GM12878 (cell line): ENCODE measurements at regions not wholly inside any gene's neighbourhood (a gene's known extent, or its start where the extent isn't known, plus 50 kb on each side); places are given as distances from the start of the nearest gene placed in this dataset.

Experiments
- ATAC-seq: fragments of 200-7000 bp; cut with Tn5 transposase; 3 replicates; pipeline ENCODE4 v1.9.1; 2020; ENCODE audit warnings: mild to moderate bottlenecking, moderate library complexity
- BruUV-seq: library from RNA; stranded (reverse); fragments of 400-500 nt; replicated peaks from 2 replicates; lab custom pipeline; 2021; lab: Mats Ljungman, UMichigan
- CTCF ChIA-PET: fragments of 300-600 bp; sonication (Branson Sonifier 250); formaldehyde crosslinking; extraction: SDS; loops from one replicate; lab custom pipeline; 2021; ENCODE audit warnings: inconsistent platforms; lab: Yijun Ruan, JAX
- POLR2A ChIA-PET: fragments of 350-600 bp; formaldehyde crosslinking; extraction: SDS; loops from one replicate; lab custom pipeline; 2021; ENCODE audit warnings: inconsistent platforms; lab: Charles Lee
- RAD21 ChIA-PET: fragments of 300-600 bp; sonication (Branson Sonifier 250); formaldehyde crosslinking; loops from one replicate; lab custom pipeline; 2023; ENCODE audit warnings: antibody characterized with exemption; ENCODE audit not compliant: unreplicated experiment; lab: Charles Lee
- SMC1A ChIA-PET: fragments of 300-600 bp; sonication (Branson Sonifier 250); formaldehyde crosslinking; loops from one replicate; lab custom pipeline; 2023; ENCODE audit not compliant: unreplicated experiment, uncharacterized antibody; lab: Charles Lee
- DNase-seq: peaks from one replicate; pipeline ENCODE4 v3.0.0-alpha.2; 2011; ENCODE audit warnings: low read depth, low spot score
- FAIRE-seq: peaks from 3 replicates; lab custom pipeline; 2011; peaks lifted over from hg19 to GRCh38; lab: Jason Lieb, UNC
- H2AFZ ChIP-seq: 2 replicates; pipeline ENCODE4 v1.6.0; 2011; ENCODE audit warnings: low read depth, low read length, control low read depth; ENCODE audit not compliant: control insufficient read depth
- H3K27ac ChIP-seq: 2 replicates; pipeline ENCODE4 v1.5.1; 2011; ENCODE audit warnings: control low read depth; ENCODE audit not compliant: control insufficient read depth, insufficient read depth
- H3K27me3 ChIP-seq, 2 experiments: replicated peaks in 1 of 2; 2 replicates each; pipeline versions ENCODE4 v1.6.0 to v1.6.1; 2011; ENCODE audit warnings: low read length in 1 of 2; ENCODE audit not compliant: control insufficient read depth in 2 of 2, insufficient read depth in 2 of 2
- H3K36me3 ChIP-seq, 2 experiments: 2 replicates each; pipeline ENCODE4 v1.5.1; 2011; ENCODE audit warnings: low read length in 1 of 2; ENCODE audit not compliant: control insufficient read depth in 2 of 2, insufficient read depth in 2 of 2
- H3K4me1 ChIP-seq: 2 replicates; pipeline ENCODE4 v1.6.1; 2011; ENCODE audit warnings: mild to moderate bottlenecking, low read length, moderate library complexity, mixed read lengths; ENCODE audit not compliant: control insufficient read depth, insufficient read depth
- H3K4me2 ChIP-seq: 2 replicates; pipeline ENCODE4 v1.6.0; 2011; ENCODE audit warnings: control low read depth; ENCODE audit not compliant: control insufficient read depth, insufficient read depth
- H3K4me3 ChIP-seq: fragments of 200-600 bp; sonication (generic); 2 replicates; pipeline ENCODE4 v1.5.1; 2016
- H3K79me2 ChIP-seq: 2 replicates; pipeline ENCODE4 v1.6.0; 2011; ENCODE audit warnings: low read length; ENCODE audit not compliant: control insufficient read depth, insufficient read depth
- H3K9ac ChIP-seq: 2 replicates; pipeline ENCODE4 v1.8.0; 2011; ENCODE audit warnings: low read length, control low read depth, mixed read lengths; ENCODE audit not compliant: control insufficient read depth, insufficient read depth
- H3K9me3 ChIP-seq: replicated peaks from 3 replicates; pipeline ENCODE4 v1.5.1; 2011; ENCODE audit warnings: mild to moderate bottlenecking, low read length; ENCODE audit not compliant: control insufficient read depth, insufficient read depth
- H4K20me1 ChIP-seq: 2 replicates; pipeline ENCODE4 v1.6.0; 2011; ENCODE audit not compliant: control insufficient read depth, insufficient read depth
- CEBPB ChIP-seq, 2 experiments: fragments of 150-350 bp in 1 of 2; IDR thresholded peaks; 2 replicates each; pipeline ENCODE4 v1.6.1; 2012 to 2014; ENCODE audit warnings: low read depth in 2 of 2, low read length in 2 of 2, borderline replicate concordance in 1 of 2, inconsistent platforms in 1 of 2
- EGR1 ChIP-seq, 2 experiments: IDR thresholded peaks; 1 replicate in 1 of 2; 2 replicates in 1 of 2; pipeline ENCODE4 v1.6.1; 2011 to 2012; ENCODE audit warnings: low read depth in 2 of 2, low read length in 2 of 2, borderline replicate concordance in 1 of 2, mild to moderate bottlenecking in 1 of 2, moderate library complexity in 1 of 2
- HCFC1 ChIP-seq: fragments of 150-350 bp; IDR thresholded peaks from 2 replicates; pipeline ENCODE4 v1.6.1; 2014; ENCODE audit warnings: low read length
- KAT2A ChIP-seq: conservative IDR thresholded peaks from 2 replicates; pipeline ENCODE4 v1.6.1; 2011; ENCODE audit warnings: low read depth, low read length; ENCODE audit not compliant: control insufficient read depth
- SMAD1 ChIP-seq: fragments of 450-650 bp; IDR thresholded peaks from 2 replicates; pipeline ENCODE4 v1.6.1; 2018; ENCODE audit warnings: mild to moderate bottlenecking, low read depth; ENCODE audit not compliant: partially characterized antibody
- STAT1 ChIP-seq: fragments of 450-650 bp; conservative IDR thresholded peaks from 2 replicates; pipeline ENCODE4 v1.6.1; 2014; ENCODE audit warnings: antibody characterized with exemption, mild to moderate bottlenecking
- TARDBP ChIP-seq: IDR thresholded peaks from 2 replicates; pipeline ENCODE4 v1.6.1; 2016; ENCODE audit warnings: borderline replicate concordance
- WRNIP1 ChIP-seq: IDR thresholded peaks from 2 replicates; pipeline ENCODE4 v1.6.1; 2011; ENCODE audit warnings: low read depth, low read length, improper control_type of control experiment, borderline replicate concordance
- YY1 ChIP-seq: IDR thresholded peaks from 2 replicates; pipeline ENCODE4 v1.6.1; 2011; ENCODE audit warnings: low read depth, mild to moderate bottlenecking, low read length
- ZNF207 ChIP-seq: fragments of 450-650 bp; IDR thresholded peaks from 2 replicates; pipeline ENCODE4 v1.6.1; 2014; ENCODE audit warnings: antibody characterized with exemption, mild to moderate bottlenecking, borderline replicate concordance
- ZNF274 ChIP-seq: IDR thresholded peaks from one replicate; pipeline ENCODE4 v1.8.0; 2011; ENCODE audit not compliant: insufficient read length, insufficient read depth
- WGBS: methylation state at CpG from one replicate; pipeline ENCODE4 v1.1.6; 2016; ENCODE audit warnings: low lambda C conversion rate; ENCODE audit not compliant: insufficient replicate concordance, insufficient coverage; ENCODE audit errors: missing lambda C conversion rate; 5-methylcytosine and 5-hydroxymethylcytosine counted together
- in situ Hi-C: fragments of 300-500 bp; cut with MboI; formaldehyde crosslinking; loops from 9 replicates; pipeline ENCODE4 v1.14.3; 2018; ENCODE audit warnings: mixed read lengths
- intact Hi-C: fragments of 100-400 bp; cut with micrococcal nuclease; formaldehyde crosslinking; loops from one replicate; pipeline ENCODE4 v1.14.2; 2022; ENCODE audit not compliant: unreplicated experiment
- TF ChIP-seq, protein P1 (sequence below): IDR thresholded peaks from 2 replicates; pipeline ENCODE4 v1.6.1; 2012; ENCODE audit warnings: improper control_type of control experiment, low read depth, low read length; ENCODE audit not compliant: insufficient replicate concordance
- TF ChIP-seq, protein P2 (sequence below): IDR thresholded peaks from 2 replicates; pipeline ENCODE4 v1.6.1; 2012; ENCODE audit warnings: low read depth, low read length, improper control_type of control experiment

DNA sequence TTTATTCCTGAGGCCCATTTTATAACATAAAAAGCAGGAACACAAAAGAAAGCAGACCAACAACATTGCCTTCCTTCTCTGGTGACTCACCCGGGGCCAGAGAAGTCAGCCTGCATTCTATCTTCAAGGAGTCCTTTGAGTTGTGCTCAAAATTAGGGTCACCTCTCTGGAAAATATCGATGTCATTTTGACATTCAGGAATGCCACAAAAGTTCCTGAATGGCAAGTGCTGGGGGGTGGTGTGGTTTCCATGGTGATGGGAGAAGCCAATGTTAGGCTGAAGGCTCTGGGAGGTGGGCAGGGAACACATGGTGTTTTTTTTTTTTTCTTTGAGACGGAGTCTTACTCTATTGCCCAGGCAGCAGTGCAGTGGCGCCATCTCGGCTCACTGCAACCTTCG lies 159.6 kb downstream of the HAPSTR1 start:
- POLR2A ChIA-PET, result no interaction called here
- no peak for FAIRE-seq

DNA sequence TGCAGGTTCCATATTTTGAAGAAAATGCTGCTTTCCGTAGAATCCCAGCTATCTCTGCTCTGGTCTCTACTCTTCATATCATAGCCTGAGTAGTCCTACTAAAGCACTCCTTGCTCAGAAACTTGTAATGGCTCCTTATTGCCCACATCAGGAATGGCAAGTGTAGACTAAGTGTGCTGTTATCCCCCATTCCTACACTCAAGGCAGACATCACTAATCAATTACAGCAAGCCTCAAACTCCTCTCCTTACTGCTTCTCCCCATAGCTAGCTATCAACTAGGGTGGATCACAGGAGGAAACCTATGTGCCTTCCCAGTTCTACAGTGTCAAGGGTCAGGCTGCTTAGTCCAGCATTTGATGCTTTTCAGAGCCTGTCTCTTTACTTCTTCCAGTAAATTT lies 163.4 kb downstream of the HAPSTR1 start:
- Histone ChIP-seq H3K9ac (no peak overlapping the region), H3K4me2 (no peak overlapping the region), H3K9me3 (no peaks in the 10 kb centered on the region), H3K27me3 (no peaks in the 10 kb centered on the region), H3K27ac (no peak overlapping the region), H2AFZ (no peak overlapping the region), H3K4me1 (no peaks in the 10 kb centered on the region), H3K4me3 (no peak overlapping the region), H4K20me1 (no peaks in the 10 kb centered on the region), H3K36me3 (no peaks in the 10 kb centered on the region), H3K79me2 (no peaks in the 10 kb centered on the region)
- ATAC-seq (no peak), FAIRE-seq (no peak), DNase-seq (no peak)
- RAD21 ChIA-PET, result interaction anchor here (1.1 kb wide), 1 partner anchor 116 kb away, joined by 3 read pairs; no protein-coding TSS in a partner anchor
- SMC1A ChIA-PET, result interaction anchor here (0.6 to 1.4 kb wide), 4 partner anchors 9 to 928 kb away, joined by 3 to 5 read pairs (median 4); partner anchors contain the start of gene GRIN2A
- in situ Hi-C loops (loop anchor here (5.0 to 10.0 kb wide), 2 partner anchors 927 to 1480 kb away; partner anchors contain the start of gene GRIN2A), intact Hi-C loops (loop anchor here (5.0 kb wide), 1 partner anchor 1002 kb away; no protein-coding TSS in a partner anchor)
- no TSS peak for BruUV-seq
- WGBS, result 0% methylated on average over 1 of the region's 1 CpG
- POLR2A ChIA-PET, result no interaction called here
- CTCF ChIA-PET, result interaction anchor here (0.5 to 2.3 kb wide), 8 partner anchors 8 to 1260 kb away, joined by 3 to 10 read pairs (median 4); no protein-coding TSS in a partner anchor
- TF ChIP-seq, protein P1, sequence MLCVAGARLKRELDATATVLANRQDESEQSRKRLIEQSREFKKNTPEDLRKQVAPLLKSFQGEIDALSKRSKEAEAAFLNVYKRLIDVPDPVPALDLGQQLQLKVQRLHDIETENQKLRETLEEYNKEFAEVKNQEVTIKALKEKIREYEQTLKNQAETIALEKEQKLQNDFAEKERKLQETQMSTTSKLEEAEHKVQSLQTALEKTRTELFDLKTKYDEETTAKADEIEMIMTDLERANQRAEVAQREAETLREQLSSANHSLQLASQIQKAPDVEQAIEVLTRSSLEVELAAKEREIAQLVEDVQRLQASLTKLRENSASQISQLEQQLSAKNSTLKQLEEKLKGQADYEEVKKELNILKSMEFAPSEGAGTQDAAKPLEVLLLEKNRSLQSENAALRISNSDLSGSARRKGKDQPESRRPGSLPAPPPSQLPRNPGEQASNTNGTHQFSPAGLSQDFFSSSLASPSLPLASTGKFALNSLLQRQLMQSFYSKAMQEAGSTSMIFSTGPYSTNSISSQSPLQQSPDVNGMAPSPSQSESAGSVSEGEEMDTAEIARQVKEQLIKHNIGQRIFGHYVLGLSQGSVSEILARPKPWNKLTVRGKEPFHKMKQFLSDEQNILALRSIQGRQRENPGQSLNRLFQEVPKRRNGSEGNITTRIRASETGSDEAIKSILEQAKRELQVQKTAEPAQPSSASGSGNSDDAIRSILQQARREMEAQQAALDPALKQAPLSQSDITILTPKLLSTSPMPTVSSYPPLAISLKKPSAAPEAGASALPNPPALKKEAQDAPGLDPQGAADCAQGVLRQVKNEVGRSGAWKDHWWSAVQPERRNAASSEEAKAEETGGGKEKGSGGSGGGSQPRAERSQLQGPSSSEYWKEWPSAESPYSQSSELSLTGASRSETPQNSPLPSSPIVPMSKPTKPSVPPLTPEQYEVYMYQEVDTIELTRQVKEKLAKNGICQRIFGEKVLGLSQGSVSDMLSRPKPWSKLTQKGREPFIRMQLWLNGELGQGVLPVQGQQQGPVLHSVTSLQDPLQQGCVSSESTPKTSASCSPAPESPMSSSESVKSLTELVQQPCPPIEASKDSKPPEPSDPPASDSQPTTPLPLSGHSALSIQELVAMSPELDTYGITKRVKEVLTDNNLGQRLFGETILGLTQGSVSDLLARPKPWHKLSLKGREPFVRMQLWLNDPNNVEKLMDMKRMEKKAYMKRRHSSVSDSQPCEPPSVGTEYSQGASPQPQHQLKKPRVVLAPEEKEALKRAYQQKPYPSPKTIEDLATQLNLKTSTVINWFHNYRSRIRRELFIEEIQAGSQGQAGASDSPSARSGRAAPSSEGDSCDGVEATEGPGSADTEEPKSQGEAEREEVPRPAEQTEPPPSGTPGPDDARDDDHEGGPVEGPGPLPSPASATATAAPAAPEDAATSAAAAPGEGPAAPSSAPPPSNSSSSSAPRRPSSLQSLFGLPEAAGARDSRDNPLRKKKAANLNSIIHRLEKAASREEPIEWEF, result no peak
- no peak for TF ChIP-seq ZNF274
- TF ChIP-seq CEBPB (IDR thresholded peaks at IDR 0.05; ENCODE audit: borderline replicate concordance in 1 of 2, low read depth in 2 of 2, low read length in 2 of 2), result no peak
- TF ChIP-seq STAT1, result no peak
- TF ChIP-seq SMAD1, result no peak
- TF ChIP-seq YY1, result no peak
- no peak for TF ChIP-seq ZNF207
- no peak for TF ChIP-seq WRNIP1

More for the DNA sequence above, 159.6 kb downstream of the HAPSTR1 start:
- no peak overlapping the region for H3K27ac ChIP-seq
- H3K27me3 ChIP-seq, result no peaks in the 10 kb centered on the region
- no peak overlapping the region for H2AFZ ChIP-seq
- ATAC-seq, result no peak
- H3K4me3 ChIP-seq, result no peak overlapping the region
- no peaks in the 10 kb centered on the region for H3K4me1 ChIP-seq
- BruUV-seq, result no TSS peak
- 77% methylated on average over 6 of the region's 6 CpGs for WGBS
- in situ Hi-C loops, result loop anchor here (10.0 kb wide), 1 partner anchor 1484 kb away; no protein-coding TSS in a partner anchor
- H3K79me2 ChIP-seq, result no peaks in the 10 kb centered on the region
- TF ChIP-seq EGR1 (IDR thresholded peaks at IDR 0.05; ENCODE audit: borderline replicate concordance in 1 of 2, low read depth in 2 of 2, low read length in 2 of 2) (no peak), HCFC1 (no peak), TARDBP (no peak), KAT2A (no peak)
- TF ChIP-seq, protein P2, sequence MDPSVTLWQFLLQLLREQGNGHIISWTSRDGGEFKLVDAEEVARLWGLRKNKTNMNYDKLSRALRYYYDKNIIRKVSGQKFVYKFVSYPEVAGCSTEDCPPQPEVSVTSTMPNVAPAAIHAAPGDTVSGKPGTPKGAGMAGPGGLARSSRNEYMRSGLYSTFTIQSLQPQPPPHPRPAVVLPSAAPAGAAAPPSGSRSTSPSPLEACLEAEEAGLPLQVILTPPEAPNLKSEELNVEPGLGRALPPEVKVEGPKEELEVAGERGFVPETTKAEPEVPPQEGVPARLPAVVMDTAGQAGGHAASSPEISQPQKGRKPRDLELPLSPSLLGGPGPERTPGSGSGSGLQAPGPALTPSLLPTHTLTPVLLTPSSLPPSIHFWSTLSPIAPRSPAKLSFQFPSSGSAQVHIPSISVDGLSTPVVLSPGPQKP, result no peak
- ChIA-PET SMC1A (no interaction called here), CTCF (no interaction called here), RAD21 (no interaction called here)
- H4K20me1 ChIP-seq, result no peaks in the 10 kb centered on the region
- intact Hi-C loops, result no loop called here
- no peak overlapping the region for H3K9ac ChIP-seq
- H3K36me3 ChIP-seq, result no peaks in the 10 kb centered on the region
- no peak overlapping the region for H3K4me2 ChIP-seq
- H3K9me3 ChIP-seq, result no peaks in the 10 kb centered on the region
- no peak for DNase-seq
